22Rv1 (cell line): ENCODE measurements at regions not wholly inside any gene's neighbourhood (a gene's known extent, or its start where the extent isn't known, plus 50 kb on each side); places are given as distances from the start of the nearest gene placed in this dataset.

ENCODE experiments used
- CTCF ChIP-seq: fragments of 450-650 bp; IDR thresholded peaks from 2 replicates; pipeline ENCODE4 v1.5.1; 2017; ENCODE audit warnings: mild to moderate bottlenecking
- ZFX ChIP-seq: fragments of 450-650 bp; IDR thresholded peaks from 2 replicates; pipeline ENCODE4 v1.6.1; 2017; ENCODE audit warnings: antibody characterized with exemption, borderline replicate concordance

DNA sequence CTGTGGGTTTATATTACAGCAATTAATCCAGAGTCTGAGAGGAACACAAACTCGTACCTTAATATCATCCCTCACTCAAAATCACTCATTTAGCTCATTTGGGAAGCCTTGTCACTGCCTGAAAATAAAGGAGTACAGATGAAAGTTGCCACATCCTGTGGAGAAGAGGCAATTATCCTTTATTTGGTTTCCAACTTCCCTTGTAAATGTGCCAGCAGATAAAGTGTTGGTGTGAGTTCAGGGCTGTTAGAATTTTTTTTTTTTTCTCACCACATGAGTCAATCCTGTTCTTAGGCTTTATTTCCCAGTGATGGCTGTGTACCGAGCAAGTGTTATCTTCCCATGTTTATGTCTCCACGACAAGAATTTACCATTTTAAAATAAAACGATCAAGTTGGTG, 99.0 kb upstream of the SMIM30 start:
- TF ChIP-seq CTCF: no peak
- no peak for TF ChIP-seq ZFX
